Ascending aorta (tissue), 2 donors: ENCODE measurements at regions not wholly inside any gene's neighbourhood (a gene's known extent, or its start where the extent isn't known, plus 50 kb on each side); places are given as distances from the start of the nearest gene placed in this dataset.
A peak's percentile ranks its signal among the peaks of the same experiment; 100 is the strongest.

ENCODE experiments used
- DNase-seq, 2 donors: peaks; one replicate each; pipeline ENCODE4 v3.0.0-alpha.2; 2019; ENCODE audit warnings: low spot score in 2 of 2
- H3K27ac ChIP-seq, 2 donors: fragments of 200-600 bp; sonication (generic); one replicate each; pipeline ENCODE4 v1.5.1; 2016 to 2017; ENCODE audit warnings: mild to moderate bottlenecking in 1 of 2
- H3K27me3 ChIP-seq: fragments of 200-600 bp; sonication (generic); one replicate; pipeline ENCODE4 v1.5.1; 2017
- H3K36me3 ChIP-seq, 2 donors: fragments of 200-600 bp; sonication (generic); one replicate each; pipeline ENCODE4 v1.5.1; 2016
- H3K4me1 ChIP-seq, 2 donors: fragments of 200-600 bp; sonication (generic); one replicate each; pipeline ENCODE4 v1.5.1; 2016 to 2017; ENCODE audit warnings: mild to moderate bottlenecking in 1 of 2
- H3K4me3 ChIP-seq, 2 donors: fragments of 200-600 bp; sonication (generic); one replicate each; pipeline ENCODE4 v1.5.1; 2016 to 2017; ENCODE audit warnings: mild to moderate bottlenecking in 1 of 2
- H3K9me3 ChIP-seq, 2 donors: fragments of 200-600 bp; sonication (generic); one replicate each; pipeline ENCODE4 v1.5.1; 2016
- CTCF ChIP-seq, 3 experiments: fragments of 200-600 bp in 2 of 3; fragments of 450-650 bp in 1 of 3; sonication (generic) in 2 of 3; IDR thresholded peaks; one replicate each; pipeline ENCODE4 v1.5.1; 2016 to 2019; ENCODE audit warnings: antibody characterized with exemption in 3 of 3, mild to moderate bottlenecking in 1 of 3, moderate library complexity in 1 of 3
- intact Hi-C: fragments of 100-400 bp; cut with DNase I; formaldehyde crosslinking; loops from one replicate; pipeline ENCODE4 v1.15.1; 2023

GRCh38 chr5:158463938-158464337 lies 605.0 kb upstream of the CLINT1 start:
- DNase-seq, result peak; percentile 17 to 82
- Histone ChIP-seq H3K27ac (peak overlapping the region; percentile 4 to 47), H3K27me3 (no peaks in the 10 kb centered on the region), H3K4me3 (no peak overlapping the region), H3K4me1 (peaks cover 0 to 15% of the 10 kb centered on the region in 2 donors), H3K36me3 (no peaks in the 10 kb centered on the region), H3K9me3 (no peaks in the 10 kb centered on the region)
- intact Hi-C loops, result loop anchor here (5.0 to 10.0 kb wide), 2 partner anchors 57 to 641 kb away; no protein-coding TSS in a partner anchor
- no peak for TF ChIP-seq CTCF (IDR thresholded peaks at IDR 0.05)

GRCh38 chr5:158463188-158463587 lies 604.2 kb upstream of the CLINT1 start:
- H3K4me3 ChIP-seq, result no peak overlapping the region
- no peak for DNase-seq
- H3K27ac ChIP-seq, result peak overlapping the region; percentile 21 to 47
- peaks cover 0 to 15% of the 10 kb centered on the region in 2 donors for H3K4me1 ChIP-seq
- no peaks in the 10 kb centered on the region for H3K9me3 ChIP-seq
- no peaks in the 10 kb centered on the region for H3K27me3 ChIP-seq
- no peak for TF ChIP-seq CTCF (IDR thresholded peaks at IDR 0.05)
- no peaks in the 10 kb centered on the region for H3K36me3 ChIP-seq
- intact Hi-C loops, result loop anchor here (5.0 to 10.0 kb wide), 2 partner anchors 56 to 642 kb away; no protein-coding TSS in a partner anchor

- peak overlapping the region; percentile 21 to 48 for H3K27ac ChIP-seq
- no peaks in the 10 kb centered on the region for H3K27me3 ChIP-seq
- no peak overlapping the region for H3K4me3 ChIP-seq
- H3K4me1 ChIP-seq, result peaks cover 0 to 15% of the 10 kb centered on the region in 2 donors
- H3K9me3 ChIP-seq, result no peaks in the 10 kb centered on the region
- no peaks in the 10 kb centered on the region for H3K36me3 ChIP-seq
- DNase-seq, result no peak
- TF ChIP-seq CTCF (IDR thresholded peaks at IDR 0.05), result no peak
- intact Hi-C loops, result loop anchor here (5.0 to 10.0 kb wide), 2 partner anchors 55 to 642 kb away; no protein-coding TSS in a partner anchor
Measured at GRCh38 chr5:158462349-158463114, 603.6 kb upstream of the CLINT1 start.

- H3K9me3 ChIP-seq, result no peaks in the 10 kb centered on the region
- no peak for TF ChIP-seq CTCF (IDR thresholded peaks at IDR 0.05)
- no peaks in the 10 kb centered on the region for H3K27me3 ChIP-seq
- DNase-seq, result peak in 1 of 2 donors; percentile 63
- H3K4me3 ChIP-seq, result no peak overlapping the region
- intact Hi-C loops, result loop anchor here (5.0 to 10.0 kb wide), 2 partner anchors 54 to 643 kb away; no protein-coding TSS in a partner anchor
- H3K27ac ChIP-seq, result peak overlapping the region; percentile 21 to 48
- H3K36me3 ChIP-seq, result no peaks in the 10 kb centered on the region
- peaks cover 0 to 15% of the 10 kb centered on the region in 2 donors for H3K4me1 ChIP-seq
Measured at GRCh38 chr5:158461240-158461854, 602.4 kb upstream of the CLINT1 start.

GRCh38 chr5:158458086-158458485 lies 599.1 kb upstream of the CLINT1 start:
- Histone ChIP-seq H3K4me1 (peaks cover 0 to 5% of the 10 kb centered on the region in 2 donors), H3K27ac (no peak overlapping the region), H3K4me3 (no peak overlapping the region), H3K36me3 (no peaks in the 10 kb centered on the region), H3K27me3 (no peaks in the 10 kb centered on the region), H3K9me3 (no peaks in the 10 kb centered on the region)
- TF ChIP-seq CTCF (IDR thresholded peaks at IDR 0.05), result no peak
- no peak for DNase-seq
- intact Hi-C loops, result no loop called here
